SJSA1 (cell line): ENCODE measurements at regions not wholly inside any gene's neighbourhood (a gene's known extent, or its start where the extent isn't known, plus 50 kb on each side); places are given as distances from the start of the nearest gene placed in this dataset.
"Not testable (repeated sequence)": the region's sequence is repeated elsewhere in the genome, so short reads cannot be mapped to it uniquely, and the experiment has no call there.

ENCODE experiments used
- DNase-seq, 2 experiments: peaks; one replicate each; pipeline ENCODE4 v3.0.0-alpha.2; 2015 to 2020; ENCODE audit warnings: low spot score in 2 of 2, low read depth in 1 of 2
- H3K27ac ChIP-seq: fragments of 250-450 bp; sonication (Bioruptor Pico); 2 replicates; pipeline ENCODE4 v1.5.1; 2020; ENCODE audit warnings: mild to moderate bottlenecking, moderate library complexity
- H3K27me3 ChIP-seq: fragments of 250-450 bp; sonication (Bioruptor Pico); replicated peaks from 2 replicates; pipeline ENCODE4 v1.5.1; 2020; ENCODE audit warnings: mild to moderate bottlenecking, moderate library complexity
- H3K36me3 ChIP-seq: fragments of 250-450 bp; sonication (Bioruptor Pico); 2 replicates; pipeline ENCODE4 v1.5.1; 2020; ENCODE audit warnings: mild to moderate bottlenecking
- H3K4me1 ChIP-seq: fragments of 250-450 bp; sonication (Bioruptor Pico); replicated peaks from 2 replicates; pipeline ENCODE4 v1.6.1; 2021; ENCODE audit warnings: mild to moderate bottlenecking
- H3K4me3 ChIP-seq: fragments of 250-450 bp; sonication (Bioruptor Pico); 2 replicates; pipeline ENCODE4 v1.5.1; 2020; ENCODE audit warnings: mild to moderate bottlenecking
- H3K9me3 ChIP-seq: fragments of 250-450 bp; sonication (Bioruptor Pico); replicated peaks from 2 replicates; pipeline ENCODE4 v1.5.1; 2020; ENCODE audit warnings: mild to moderate bottlenecking

- H3K36me3 ChIP-seq, result no peaks in the 10 kb centered on the region
- H3K27me3 ChIP-seq, result no peaks in the 10 kb centered on the region
- H3K4me3 ChIP-seq, result no peak overlapping the region
- H3K9me3 ChIP-seq, result no peaks in the 10 kb centered on the region
- H3K4me1 ChIP-seq, result peaks cover 26% of the 10 kb centered on the region
- peak in 1 of 2 experiments; percentile 44 for DNase-seq
- H3K27ac ChIP-seq, result no peak overlapping the region
These were observed 123.5 kb downstream of the LIPG start for GRCh38 chr18:49685231-49685942.

DNA sequence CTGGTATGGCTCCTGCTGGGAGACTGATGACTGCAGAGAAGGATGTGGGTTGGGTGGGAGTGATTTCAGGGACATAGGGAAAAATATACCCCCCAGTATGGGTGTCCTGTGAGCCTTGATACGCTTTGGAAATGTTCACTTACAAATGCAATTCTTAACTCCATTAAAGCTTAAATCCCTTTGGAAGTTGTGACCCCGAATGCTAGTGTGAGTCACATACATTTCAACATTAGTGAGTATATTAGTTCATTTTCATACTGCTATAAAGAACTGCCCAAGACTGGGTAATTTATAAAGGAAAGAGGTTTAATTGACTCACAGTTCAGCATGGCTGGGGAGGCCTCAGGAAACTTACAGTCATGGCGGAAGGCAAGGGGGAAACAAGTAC lies 120.9 kb downstream of the LIPG start:
- not testable (repeated sequence) for DNase-seq

GRCh38 chr18:49682173-49682802 lies 120.4 kb downstream of the LIPG start:
- Histone ChIP-seq H3K36me3 (no peaks in the 10 kb centered on the region), H3K9me3 (no peaks in the 10 kb centered on the region), H3K4me1 (peaks cover 16% of the 10 kb centered on the region), H3K4me3 (no peak overlapping the region), H3K27me3 (no peaks in the 10 kb centered on the region), H3K27ac (no peak overlapping the region)
- DNase-seq, result no peak

More for the DNA sequence above, 120.9 kb downstream of the LIPG start:
- H3K9me3 ChIP-seq, H3K36me3 ChIP-seq, H3K27ac ChIP-seq, H3K27me3 ChIP-seq, H3K4me3 ChIP-seq: not testable (repeated sequence)
- peaks cover 13% of the 10 kb centered on the region for H3K4me1 ChIP-seq

DNA sequence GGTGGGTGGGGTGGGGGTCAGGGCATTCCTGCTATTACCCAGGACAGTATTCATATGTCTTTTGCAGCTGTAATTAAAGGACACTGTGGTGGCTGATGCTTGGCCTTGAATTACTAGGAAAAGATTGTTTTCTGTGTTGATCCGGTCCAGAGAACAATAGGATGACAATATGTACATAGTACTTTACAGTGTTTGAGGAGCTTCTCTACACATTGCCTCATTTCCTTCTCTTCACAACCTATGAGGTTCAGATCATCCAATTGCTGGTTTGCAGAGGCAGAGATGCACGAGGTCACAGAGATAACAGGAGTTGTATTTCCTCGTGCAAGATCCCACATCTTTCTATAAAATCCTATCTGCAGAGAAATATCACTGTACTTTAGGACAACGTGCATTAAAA lies 119.5 kb downstream of the LIPG start:
- DNase-seq, result no peak
- Histone ChIP-seq H3K36me3 (no peaks in the 10 kb centered on the region), H3K9me3 (no peaks in the 10 kb centered on the region), H3K27me3 (no peaks in the 10 kb centered on the region), H3K4me3 (no peak overlapping the region), H3K27ac (no peak overlapping the region), H3K4me1 (peaks cover 23% of the 10 kb centered on the region)

DNA sequence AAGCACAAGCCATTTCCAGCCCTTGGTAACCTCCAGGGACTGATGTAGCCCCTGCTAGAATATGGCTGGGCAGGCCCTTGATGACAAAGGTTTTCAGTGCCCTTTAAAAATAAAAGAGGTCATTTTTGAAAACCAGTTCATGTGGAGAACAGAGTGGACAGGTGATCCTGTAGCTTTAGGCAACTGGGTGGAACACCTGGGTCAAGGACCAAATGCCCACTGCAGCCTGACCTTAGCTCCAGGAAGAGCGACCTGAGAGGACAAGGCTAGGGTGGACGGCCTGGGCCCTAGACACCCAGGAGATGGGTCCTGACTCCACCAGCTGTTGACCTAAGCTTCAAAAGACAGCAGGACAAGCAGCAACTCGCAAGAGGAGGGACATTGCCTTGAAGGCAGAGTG lies 116.6 kb downstream of the LIPG start:
- Histone ChIP-seq H3K4me3 (no peak overlapping the region), H3K9me3 (no peaks in the 10 kb centered on the region), H3K27ac (no peak overlapping the region), H3K36me3 (no peaks in the 10 kb centered on the region), H3K27me3 (no peaks in the 10 kb centered on the region), H3K4me1 (peaks cover 10% of the 10 kb centered on the region; the same call in 1 of the 2 replicates)
- no peak for DNase-seq

DNA sequence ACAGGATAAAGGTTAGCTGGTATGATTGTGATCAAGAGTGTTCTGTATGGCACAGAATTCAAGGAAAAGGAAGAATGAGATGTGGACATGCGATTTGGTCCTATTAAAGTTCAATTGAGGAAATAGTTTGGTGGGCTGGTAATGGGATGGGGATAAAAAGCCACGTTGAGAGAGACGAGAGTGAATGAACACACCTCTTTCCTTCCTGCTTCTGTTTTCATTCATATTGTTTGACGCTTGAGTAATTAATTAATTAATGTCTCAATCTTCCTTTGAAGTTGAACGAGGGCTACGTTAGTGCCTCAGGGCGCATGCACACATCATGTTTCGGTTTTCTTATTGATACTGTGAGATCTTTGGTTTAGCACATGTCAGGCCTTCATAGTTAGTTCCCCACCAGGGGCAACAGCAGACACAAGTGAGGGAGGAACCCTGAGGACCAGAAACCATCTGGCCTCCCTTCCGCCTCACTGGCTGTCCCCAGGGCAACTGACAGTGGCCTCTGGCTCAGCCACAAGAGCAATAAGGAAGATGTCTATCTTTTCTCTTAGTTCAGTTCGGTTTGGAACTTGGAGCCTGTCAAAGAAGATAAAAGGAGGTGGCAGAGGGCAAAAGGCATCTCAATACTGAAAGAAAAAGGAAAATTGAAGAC lies 116.0 kb downstream of the LIPG start:
- H3K27ac ChIP-seq, result no peak overlapping the region
- peaks cover 10% of the 10 kb centered on the region; the same call in 1 of the 2 replicates for H3K4me1 ChIP-seq
- no peaks in the 10 kb centered on the region for H3K27me3 ChIP-seq
- H3K36me3 ChIP-seq, result no peaks in the 10 kb centered on the region
- no peak overlapping the region for H3K4me3 ChIP-seq
- DNase-seq, result no peak
- no peaks in the 10 kb centered on the region for H3K9me3 ChIP-seq

- no peaks in the 10 kb centered on the region for H3K9me3 ChIP-seq
- no peaks in the 10 kb centered on the region for H3K27me3 ChIP-seq
- H3K4me1 ChIP-seq, result peaks cover 10% of the 10 kb centered on the region; the same call in 1 of the 2 replicates
- no peak overlapping the region for H3K27ac ChIP-seq
- no peaks in the 10 kb centered on the region for H3K36me3 ChIP-seq
- H3K4me3 ChIP-seq, result no peak overlapping the region
- DNase-seq, result no peak
These were observed 115.2 kb downstream of the LIPG start for GRCh38 chr18:49677081-49677480.

DNA sequence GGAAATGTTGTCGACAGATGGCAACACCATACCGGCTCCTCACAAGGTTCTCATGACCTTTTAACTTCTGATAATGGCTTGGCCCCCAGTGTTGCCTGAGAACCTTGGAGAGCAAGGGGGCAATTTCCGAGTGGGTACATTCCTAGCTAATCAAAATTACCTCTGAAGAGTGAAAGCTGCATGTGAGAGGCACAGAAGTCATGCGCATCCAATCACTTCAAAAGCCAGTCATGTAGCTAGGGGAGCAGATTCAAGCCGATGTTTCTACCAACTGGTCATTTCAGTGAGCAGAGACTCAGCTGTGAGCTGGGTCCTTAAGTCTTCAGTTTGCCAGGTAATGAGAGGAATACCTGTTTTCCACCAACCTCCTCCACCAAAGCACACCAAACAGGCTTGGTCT lies 111.4 kb downstream of the LIPG start:
- no peak for DNase-seq
- Histone ChIP-seq H3K27me3 (no peaks in the 10 kb centered on the region), H3K4me1 (peaks cover 14% of the 10 kb centered on the region; the same call in 1 of the 2 replicates), H3K27ac (no peak overlapping the region), H3K4me3 (no peak overlapping the region), H3K9me3 (no peaks in the 10 kb centered on the region), H3K36me3 (no peaks in the 10 kb centered on the region)

DNA sequence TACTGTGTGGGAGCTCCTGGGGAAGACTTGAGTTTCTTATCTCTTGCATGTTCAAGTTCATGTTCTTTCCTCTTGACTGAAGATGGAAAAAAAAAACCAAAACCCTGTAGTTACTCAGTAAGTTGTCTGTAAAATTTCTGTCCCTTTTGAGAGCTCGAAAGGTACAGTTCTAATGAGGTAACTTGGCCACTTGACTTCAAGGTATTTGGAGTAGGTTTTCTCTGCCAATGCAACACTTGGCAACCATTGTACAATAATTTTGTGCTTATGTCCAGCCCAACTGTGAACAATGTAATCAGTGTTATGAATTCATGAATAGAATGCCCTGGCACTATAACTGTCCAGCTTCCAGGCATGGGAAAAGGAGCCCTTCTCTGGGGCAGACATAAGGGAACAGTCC lies 111.0 kb downstream of the LIPG start:
- DNase-seq, result no peak
- Histone ChIP-seq H3K4me1 (peaks cover 14% of the 10 kb centered on the region; the same call in 1 of the 2 replicates), H3K27ac (no peak overlapping the region), H3K36me3 (no peaks in the 10 kb centered on the region), H3K9me3 (no peaks in the 10 kb centered on the region), H3K27me3 (no peaks in the 10 kb centered on the region), H3K4me3 (no peak overlapping the region)

DNA sequence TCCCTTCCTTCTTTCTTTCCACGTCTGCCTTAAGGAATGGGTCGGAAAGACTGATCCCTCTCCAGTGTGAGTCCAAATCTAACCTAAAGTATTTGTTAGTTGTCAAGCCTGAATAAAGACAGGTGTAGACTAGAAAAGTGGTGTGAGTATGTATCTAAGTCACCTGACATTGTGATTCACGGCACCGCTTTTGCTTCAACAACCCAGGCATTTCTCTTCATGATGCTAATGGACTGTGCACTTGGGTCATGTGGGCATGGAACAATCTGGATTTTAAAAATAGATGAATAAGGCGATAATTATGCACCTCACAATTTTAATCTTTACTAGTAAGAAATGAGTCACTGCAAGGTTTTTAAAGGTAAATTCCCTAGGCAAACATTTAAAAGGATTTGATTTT lies 107.5 kb downstream of the LIPG start:
- Histone ChIP-seq H3K9me3 (no peaks in the 10 kb centered on the region), H3K4me1 (peaks cover 8% of the 10 kb centered on the region; the same call in 1 of the 2 replicates), H3K4me3 (no peak overlapping the region), H3K36me3 (no peaks in the 10 kb centered on the region), H3K27me3 (no peaks in the 10 kb centered on the region), H3K27ac (no peak overlapping the region)
- no peak for DNase-seq

DNA sequence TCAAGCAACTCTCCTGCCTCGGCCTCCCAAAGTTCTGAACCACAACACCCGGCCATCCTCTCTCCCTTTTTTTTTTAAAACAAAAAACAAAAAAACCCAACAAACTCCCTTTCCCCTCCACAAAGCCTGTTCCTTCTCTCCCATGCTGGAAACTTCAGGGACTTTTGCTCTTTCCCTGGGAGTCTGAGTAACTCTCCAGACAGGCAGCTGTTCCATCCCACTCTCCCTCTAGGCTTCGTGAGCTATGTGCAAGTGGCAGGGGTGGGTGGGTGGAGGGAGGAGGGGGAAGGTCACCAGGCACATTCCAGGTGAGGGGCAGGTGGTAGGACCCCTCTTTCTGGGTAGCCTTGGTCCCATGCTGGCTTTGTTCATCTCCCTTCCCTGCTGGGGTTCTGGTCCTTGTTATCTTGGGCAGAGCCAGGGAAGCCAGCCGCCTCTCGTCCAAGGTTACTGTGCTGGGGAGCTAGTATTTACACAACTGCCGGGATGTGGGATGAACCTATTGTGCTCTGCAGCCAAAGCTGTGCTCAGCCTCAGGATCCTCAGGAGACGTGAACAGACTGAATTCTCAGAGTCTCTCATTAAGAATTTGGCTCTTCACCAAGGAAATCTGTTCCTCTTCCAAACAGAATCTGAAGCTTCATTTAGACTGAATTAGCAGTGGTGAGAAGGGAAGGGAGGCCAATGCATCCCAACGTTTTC lies 106.9 kb downstream of the LIPG start:
- Histone ChIP-seq H3K4me3 (no peak overlapping the region), H3K9me3 (no peaks in the 10 kb centered on the region), H3K36me3 (no peaks in the 10 kb centered on the region), H3K27me3 (no peaks in the 10 kb centered on the region), H3K27ac (no peak overlapping the region), H3K4me1 (peaks cover 8% of the 10 kb centered on the region; the same call in 1 of the 2 replicates)
- no peak for DNase-seq

DNA sequence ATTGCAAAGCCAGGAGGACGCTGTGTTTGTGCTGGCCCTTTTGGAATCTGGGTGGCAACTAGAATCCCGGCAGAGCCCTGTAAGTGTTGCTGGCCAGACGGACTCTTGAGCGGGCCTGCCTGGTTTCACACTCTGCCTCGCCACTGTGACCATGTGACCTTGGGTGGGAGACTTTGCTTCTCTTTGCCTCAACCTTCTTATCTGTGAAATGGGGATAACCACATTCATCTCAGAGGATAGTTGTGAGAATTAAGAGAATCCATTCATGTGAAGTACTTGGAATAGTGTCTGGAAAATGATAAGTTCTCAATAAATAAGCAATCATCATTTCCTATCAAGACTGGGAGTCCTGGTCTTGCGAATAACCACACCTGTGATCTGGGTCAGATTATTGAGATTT lies 105.6 kb downstream of the LIPG start:
- no peak for DNase-seq
- Histone ChIP-seq H3K4me1 (peaks cover 8% of the 10 kb centered on the region; the same call in 1 of the 2 replicates), H3K27ac (no peak overlapping the region), H3K9me3 (no peaks in the 10 kb centered on the region), H3K27me3 (no peaks in the 10 kb centered on the region), H3K4me3 (no peak overlapping the region), H3K36me3 (no peaks in the 10 kb centered on the region)

DNA sequence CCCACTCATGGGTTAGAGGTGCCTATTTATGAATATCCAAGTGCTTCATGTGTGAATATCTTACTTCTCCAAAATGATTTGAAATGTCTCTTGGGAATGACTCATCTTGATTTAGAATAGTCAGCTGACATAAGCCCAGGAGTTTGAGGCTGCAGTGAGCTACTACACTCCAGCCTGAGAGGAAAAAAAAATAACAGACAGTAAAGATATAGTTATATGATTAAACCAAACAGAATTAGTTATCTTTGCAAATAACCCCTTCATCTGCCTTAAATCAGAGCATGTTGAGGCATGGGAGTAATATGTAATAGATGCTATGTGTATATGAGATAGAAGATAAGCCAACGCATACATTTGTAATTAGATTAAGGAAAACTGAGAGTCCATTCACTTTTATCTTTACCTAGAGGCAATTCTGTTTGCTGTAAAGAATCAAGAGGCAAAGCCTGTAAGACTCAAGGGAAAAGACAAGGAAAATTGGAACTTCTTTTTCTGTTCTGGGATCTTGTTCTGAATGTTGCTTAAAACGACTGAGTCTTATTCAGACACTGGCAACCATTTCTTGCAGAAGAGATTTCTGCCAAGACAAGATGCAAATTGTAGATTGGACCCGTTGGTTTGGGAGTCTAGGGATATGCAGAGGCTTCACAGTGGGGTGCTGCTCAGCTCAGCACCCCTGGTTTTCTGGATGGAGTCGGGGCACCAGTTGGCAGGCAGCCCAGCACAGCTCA lies 104.4 kb downstream of the LIPG start:
- DNase-seq, result no peak
- Histone ChIP-seq H3K27ac (no peak overlapping the region), H3K4me1 (peaks cover 8% of the 10 kb centered on the region; the same call in 1 of the 2 replicates), H3K4me3 (no peak overlapping the region), H3K27me3 (no peaks in the 10 kb centered on the region), H3K9me3 (no peaks in the 10 kb centered on the region), H3K36me3 (no peaks in the 10 kb centered on the region)
